Mesenchymal stem cell (in vitro differentiated cells and primary cell): ENCODE measurements at regions not wholly inside any gene's neighbourhood (a gene's known extent, or its start where the extent isn't known, plus 50 kb on each side); places are given as distances from the start of the nearest gene placed in this dataset.

Experiments
- DNase-seq: peaks from one replicate; pipeline ENCODE4 v3.0.0-alpha.2; 2013
- H2AFZ ChIP-seq: one replicate; pipeline ENCODE4 v1.6.1; 2013; ENCODE audit warnings: low read depth, mild to moderate bottlenecking, control low read depth, inconsistent platforms, low read length, moderate library complexity
- H2AK5ac ChIP-seq: 2 replicates; pipeline ENCODE4 v1.6.1; 2013; ENCODE audit warnings: low read length, moderate library complexity, mild to moderate bottlenecking, inconsistent platforms; ENCODE audit not compliant: severe bottlenecking
- H2BK120ac ChIP-seq: one replicate; pipeline ENCODE4 v1.6.1; 2013; ENCODE audit warnings: low read depth, mild to moderate bottlenecking, inconsistent platforms, low read length, moderate library complexity
- H2BK12ac ChIP-seq, 2 experiments: one replicate each; pipeline ENCODE4 v1.6.1; 2013; ENCODE audit warnings: inconsistent platforms in 2 of 2, low read length in 2 of 2, mild to moderate bottlenecking in 2 of 2, moderate library complexity in 2 of 2, control low read depth in 1 of 2
- H2BK15ac ChIP-seq: one replicate; pipeline ENCODE4 v1.6.1; 2013; ENCODE audit warnings: mild to moderate bottlenecking, low read depth, inconsistent platforms; ENCODE audit not compliant: poor library complexity, severe bottlenecking
- H2BK5ac ChIP-seq: 2 replicates; pipeline ENCODE4 v1.6.1; 2013; ENCODE audit warnings: low read depth, mild to moderate bottlenecking, low read length, control low read depth, inconsistent platforms; ENCODE audit not compliant: poor library complexity, severe bottlenecking
- H3K14ac ChIP-seq, 2 experiments: one replicate each; pipeline ENCODE4 v1.6.1; 2013; ENCODE audit warnings: inconsistent platforms in 2 of 2, low read length in 2 of 2, control low read depth in 1 of 2, mild to moderate bottlenecking in 1 of 2, moderate library complexity in 1 of 2
- H3K18ac ChIP-seq, 2 experiments: one replicate each; pipeline ENCODE4 v1.6.1; 2013; ENCODE audit warnings: inconsistent platforms in 2 of 2, low read length in 2 of 2, control low read depth in 1 of 2, low read depth in 1 of 2, mild to moderate bottlenecking in 1 of 2
- H3K23ac ChIP-seq, 2 experiments: one replicate each; pipeline ENCODE4 v1.6.1; 2013; ENCODE audit warnings: inconsistent platforms in 2 of 2, low read length in 2 of 2, mild to moderate bottlenecking in 2 of 2, moderate library complexity in 2 of 2, control low read depth in 1 of 2
- H3K27ac ChIP-seq: 2 replicates; pipeline ENCODE4 v1.5.1; 2013; ENCODE audit warnings: mild to moderate bottlenecking, moderate library complexity, low read length, control low read depth, inconsistent platforms; ENCODE audit not compliant: poor library complexity, severe bottlenecking
- H3K27me3 ChIP-seq, 2 experiments: 2 replicates each; pipeline versions ENCODE4 v1.6.1 to v1.7.0; 2013; ENCODE audit warnings: low read length in 2 of 2, mild to moderate bottlenecking in 2 of 2, moderate library complexity in 2 of 2, control low read depth in 1 of 2, inconsistent platforms in 1 of 2; ENCODE audit not compliant: control insufficient read depth in 1 of 2, insufficient read depth in 1 of 2
- H3K36me3 ChIP-seq, 2 experiments: 2 replicates each; pipeline versions ENCODE4 v1.6.1 to v1.7.0; 2013; ENCODE audit warnings: low read length in 2 of 2, control low read depth in 1 of 2, inconsistent platforms in 1 of 2, low read depth in 1 of 2, mild to moderate bottlenecking in 1 of 2; ENCODE audit not compliant: insufficient read depth in 2 of 2, control insufficient read depth in 1 of 2
- H3K4ac ChIP-seq, 2 experiments: one replicate each; pipeline ENCODE4 v1.6.1; 2013; ENCODE audit warnings: inconsistent platforms in 2 of 2, low read length in 2 of 2, mild to moderate bottlenecking in 2 of 2, moderate library complexity in 2 of 2, control low read depth in 1 of 2, low read depth in 1 of 2
- H3K4me1 ChIP-seq: 2 replicates; pipeline ENCODE4 v1.6.1; 2013; ENCODE audit warnings: low read depth, low read length, control low read depth; ENCODE audit not compliant: control insufficient read depth, insufficient read depth
- H3K4me2 ChIP-seq: 2 replicates; pipeline ENCODE4 v1.6.1; 2013; ENCODE audit warnings: low read length, mild to moderate bottlenecking, inconsistent platforms; ENCODE audit not compliant: poor library complexity, severe bottlenecking
- H3K4me3 ChIP-seq, 2 experiments: 2 replicates each; pipeline versions ENCODE4 v1.5.1 to v1.7.0; 2013; ENCODE audit warnings: low read length in 2 of 2, mild to moderate bottlenecking in 2 of 2, control low read depth in 1 of 2, low read depth in 1 of 2; ENCODE audit not compliant: insufficient read depth in 1 of 2
- H3K79me1 ChIP-seq: replicated peaks from 2 replicates; pipeline ENCODE4 v1.6.1; 2013; ENCODE audit warnings: mild to moderate bottlenecking, control low read depth, low read length, inconsistent platforms; ENCODE audit not compliant: poor library complexity, severe bottlenecking
- H3K9ac ChIP-seq: 2 replicates; pipeline ENCODE4 v1.7.0; 2013; ENCODE audit warnings: mild to moderate bottlenecking, low read length, moderate library complexity
- H3K9me3 ChIP-seq: 2 replicates; pipeline ENCODE4 v1.7.0; 2013; ENCODE audit warnings: mild to moderate bottlenecking, low read length; ENCODE audit not compliant: control insufficient read depth
- H4K8ac ChIP-seq: one replicate; pipeline ENCODE4 v1.6.1; 2013; ENCODE audit warnings: inconsistent platforms, mild to moderate bottlenecking, low read length, moderate library complexity
- H4K91ac ChIP-seq: one replicate; pipeline ENCODE4 v1.6.1; 2013; ENCODE audit warnings: mild to moderate bottlenecking, low read length, inconsistent platforms
- WGBS: methylation state at CpG from one replicate; pipeline ENCODE4 v1.1.7; 2013; ENCODE audit warnings: mixed read lengths; 5-methylcytosine and 5-hydroxymethylcytosine counted together

DNA sequence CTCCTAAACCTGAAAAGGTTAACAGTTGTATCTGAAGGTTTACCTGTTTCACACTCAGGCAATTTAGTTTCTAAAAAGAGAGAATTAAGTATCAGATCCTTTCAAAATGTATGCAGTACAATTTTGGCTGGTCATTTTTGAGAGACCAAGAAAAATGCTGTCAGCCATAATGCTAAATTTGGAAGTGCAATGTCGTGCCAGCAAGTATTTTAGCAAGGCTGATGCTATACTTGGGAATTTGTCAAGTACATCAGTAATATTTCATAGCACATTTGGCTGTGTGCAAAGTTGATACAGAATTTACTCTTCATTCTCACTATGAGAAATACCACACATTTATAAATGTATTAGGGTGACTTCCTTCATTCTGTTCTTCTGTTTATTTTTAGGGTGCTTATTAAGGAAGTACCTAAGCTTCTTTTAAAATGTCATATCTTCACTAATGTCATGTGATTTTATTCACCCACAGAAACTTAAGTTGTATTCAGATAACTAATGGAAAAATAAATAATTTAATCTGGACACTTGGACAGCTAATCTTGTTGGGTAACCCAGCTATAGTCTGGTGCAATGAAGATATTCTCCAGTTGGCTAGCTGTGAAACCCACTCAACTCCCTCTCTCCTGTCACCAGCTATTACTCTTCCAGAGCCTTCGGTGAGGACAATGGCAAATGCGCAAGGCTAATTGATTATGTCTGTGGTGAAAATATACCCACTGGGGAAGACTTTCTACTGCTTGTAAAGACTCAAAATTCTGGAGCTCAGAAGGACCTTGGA, 84.2 kb upstream of the TLL1 start:
- Histone ChIP-seq H3K79me1 (no peaks in the 10 kb centered on the region), H3K14ac (no peak overlapping the region), H3K4me2 (no peak overlapping the region), H3K9me3 (no peaks in the 10 kb centered on the region), H2BK5ac (no peak overlapping the region), H3K4me1 (no peaks in the 10 kb centered on the region), H4K91ac (no peak overlapping the region), H2BK12ac (no peak overlapping the region), H2AFZ (no peak overlapping the region), H3K23ac (no peak overlapping the region), H2BK120ac (no peak overlapping the region), H3K4ac (no peak overlapping the region), H4K8ac (no peak overlapping the region), H2BK15ac (no peak overlapping the region), H3K36me3 (no peaks in the 10 kb centered on the region), H3K4me3 (no peak overlapping the region), H3K18ac (no peak overlapping the region), H2AK5ac (no peak overlapping the region), H3K9ac (no peak overlapping the region), H3K27me3 (no peaks in the 10 kb centered on the region), H3K27ac (no peak overlapping the region)
- WGBS: 95% methylated on average over 2 of the region's 3 CpGs
- DNase-seq: no peak

DNA sequence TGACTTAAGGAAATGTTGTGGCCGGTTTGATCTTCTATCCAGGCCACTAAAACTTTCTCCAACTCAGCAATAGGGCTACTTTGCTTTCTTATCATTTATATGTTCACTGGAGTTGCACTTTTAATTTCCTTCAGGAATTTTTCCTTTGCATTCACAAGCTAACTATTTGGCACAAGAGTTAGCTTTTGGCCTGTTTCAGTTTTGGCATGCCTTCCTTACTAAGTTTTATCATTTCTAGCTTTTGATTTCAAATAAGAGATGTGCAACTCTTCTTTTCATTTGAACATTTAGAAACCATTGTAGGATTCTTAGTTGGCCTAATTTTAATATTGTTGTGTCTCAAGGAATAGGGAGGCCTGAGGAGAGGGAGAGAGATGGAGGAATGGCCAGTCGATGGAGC, 79.8 kb upstream of the TLL1 start:
- no peak overlapping the region for H2BK12ac ChIP-seq
- no peak for DNase-seq
- 89% methylated on average over 1 of the region's 2 CpGs for WGBS
- no peak overlapping the region for H2BK120ac ChIP-seq
- H2AFZ ChIP-seq: no peak overlapping the region
- no peaks in the 10 kb centered on the region for H3K4me1 ChIP-seq
- no peak overlapping the region for H2BK5ac ChIP-seq
- no peaks in the 10 kb centered on the region for H3K79me1 ChIP-seq
- H3K4me3 ChIP-seq: no peak overlapping the region
- H3K36me3 ChIP-seq: no peaks in the 10 kb centered on the region
- no peaks in the 10 kb centered on the region for H3K27me3 ChIP-seq
- H3K18ac ChIP-seq: no peak overlapping the region
- H4K91ac ChIP-seq: no peak overlapping the region
- no peak overlapping the region for H3K14ac ChIP-seq
- H2BK15ac ChIP-seq: no peak overlapping the region
- no peaks in the 10 kb centered on the region for H3K9me3 ChIP-seq
- H3K27ac ChIP-seq: no peak overlapping the region
- no peak overlapping the region for H3K4ac ChIP-seq
- H3K23ac ChIP-seq: no peak overlapping the region
- no peak overlapping the region for H3K9ac ChIP-seq
- H3K4me2 ChIP-seq: no peak overlapping the region
- H4K8ac ChIP-seq: no peak overlapping the region
- H2AK5ac ChIP-seq: no peak overlapping the region

DNA sequence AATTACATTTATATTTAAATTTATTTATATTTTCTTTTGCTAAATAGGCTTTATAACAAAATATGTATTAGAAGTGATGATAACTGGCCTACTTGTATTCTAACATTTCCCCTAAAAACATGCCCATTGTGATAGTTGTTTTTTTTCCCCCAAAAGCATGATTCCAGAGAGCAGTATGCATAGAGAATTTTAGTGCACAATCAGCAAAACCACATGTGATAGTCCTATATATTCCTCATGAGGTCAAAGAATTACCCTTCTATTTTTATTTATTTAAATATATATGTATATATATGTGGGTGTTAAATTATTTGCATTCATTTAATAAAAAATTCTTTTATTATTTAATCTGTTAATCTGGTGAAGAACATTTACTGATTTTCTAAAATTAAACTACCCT, 78.2 kb upstream of the TLL1 start:
- DNase-seq: no peak
- no peak overlapping the region for H3K18ac ChIP-seq
- H3K27me3 ChIP-seq: no peaks in the 10 kb centered on the region
- H3K36me3 ChIP-seq: no peaks in the 10 kb centered on the region
- H3K4me1 ChIP-seq: no peaks in the 10 kb centered on the region
- no peak overlapping the region for H2BK120ac ChIP-seq
- no peak overlapping the region for H3K4me3 ChIP-seq
- H3K79me1 ChIP-seq: no peaks in the 10 kb centered on the region
- H3K14ac ChIP-seq: no peak overlapping the region
- no peak overlapping the region for H3K4ac ChIP-seq
- H4K8ac ChIP-seq: no peak overlapping the region
- no peak overlapping the region for H3K4me2 ChIP-seq
- no peak overlapping the region for H2BK5ac ChIP-seq
- no peak overlapping the region for H2BK15ac ChIP-seq
- H3K9ac ChIP-seq: no peak overlapping the region
- no peak overlapping the region for H2BK12ac ChIP-seq
- H3K9me3 ChIP-seq: no peaks in the 10 kb centered on the region
- H4K91ac ChIP-seq: no peak overlapping the region
- no peak overlapping the region for H3K23ac ChIP-seq
- H2AFZ ChIP-seq: no peak overlapping the region
- no peak overlapping the region for H3K27ac ChIP-seq
- H2AK5ac ChIP-seq: no peak overlapping the region

DNA sequence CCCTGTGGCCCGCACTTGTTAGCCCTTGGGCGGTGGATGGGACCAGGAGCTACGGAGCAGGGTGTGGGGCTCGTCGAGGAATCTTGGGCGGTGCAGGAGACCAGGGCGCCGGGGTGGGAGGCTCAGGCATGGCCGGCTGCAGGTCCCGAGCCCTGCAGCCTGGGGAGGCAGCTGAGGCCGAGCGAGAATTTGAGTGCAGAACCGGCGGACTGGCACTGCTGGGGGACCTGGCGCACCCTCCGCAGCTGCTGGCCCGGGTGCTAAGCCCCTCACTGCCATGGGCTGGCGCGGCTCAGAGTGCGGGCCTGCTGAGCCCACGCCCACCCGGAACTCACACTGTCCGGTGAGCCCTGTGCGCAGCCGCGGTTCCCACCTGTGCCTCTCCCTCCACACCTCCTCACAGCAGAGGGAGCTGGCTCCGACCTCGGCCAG, 73.6 kb upstream of the TLL1 start:
- Histone ChIP-seq H3K9me3 (no peaks in the 10 kb centered on the region), H3K36me3 (no peaks in the 10 kb centered on the region), H3K4ac (no peak overlapping the region), H2BK12ac (no peak overlapping the region), H3K9ac (no peak overlapping the region), H3K4me3 (no peak overlapping the region), H4K91ac (no peak overlapping the region), H2BK15ac (no peak overlapping the region), H3K27ac (no peak overlapping the region), H3K79me1 (no peaks in the 10 kb centered on the region), H3K4me2 (no peak overlapping the region), H3K14ac (no peak overlapping the region), H2AFZ (no peak overlapping the region), H2AK5ac (no peak overlapping the region), H3K23ac (no peak overlapping the region), H3K18ac (no peak overlapping the region), H2BK5ac (no peak overlapping the region), H3K4me1 (no peaks in the 10 kb centered on the region), H2BK120ac (no peak overlapping the region), H3K27me3 (no peaks in the 10 kb centered on the region), H4K8ac (no peak overlapping the region)
- 90% methylated on average over 26 of the region's 28 CpGs for WGBS
- DNase-seq: no peak
